GM19463 (cell line): ENCODE measurements at regions not wholly inside any gene's neighbourhood (a gene's known extent, or its start where the extent isn't known, plus 50 kb on each side); places are given as distances from the start of the nearest gene placed in this dataset.
A peak's percentile ranks its signal among the peaks of the same experiment; 100 is the strongest.

Source experiments
- ATAC-seq: cut with Tn5 transposase; IDR thresholded peaks from one replicate; pipeline ENCODE4 v1.9.1; 2021; ENCODE audit warnings: mild to moderate bottlenecking, moderate library complexity; ENCODE audit not compliant: unreplicated experiment

- ATAC-seq: no peak
These were observed 559.7 kb upstream of the POU3F2 start for GRCh38 chr6:98274691-98275090.

- ATAC-seq: no peak
These were observed 553.9 kb upstream of the POU3F2 start for GRCh38 chr6:98280492-98280891.

- ATAC-seq: no peak
These were observed 547.8 kb upstream of the POU3F2 start for GRCh38 chr6:98286620-98287019.

GRCh38 chr6:98287876-98288275 lies 546.5 kb upstream of the POU3F2 start:
- no peak for ATAC-seq

GRCh38 chr6:98292810-98293209 lies 541.6 kb upstream of the POU3F2 start:
- ATAC-seq: no peak

GRCh38 chr6:98295515-98296175 lies 538.7 kb upstream of the POU3F2 start:
- no peak for ATAC-seq

GRCh38 chr6:98308564-98308963 lies 525.8 kb upstream of the POU3F2 start:
- ATAC-seq: no peak

GRCh38 chr6:98310443-98310842 lies 523.9 kb upstream of the POU3F2 start:
- no peak for ATAC-seq

GRCh38 chr6:98323605-98324004 lies 510.8 kb upstream of the POU3F2 start:
- ATAC-seq: peak; percentile 89

GRCh38 chr6:98324446-98324845 lies 509.9 kb upstream of the POU3F2 start:
- no peak for ATAC-seq

GRCh38 chr6:98325366-98325765 lies 509.0 kb upstream of the POU3F2 start:
- no peak for ATAC-seq

GRCh38 chr6:98333273-98333672 lies 501.1 kb upstream of the POU3F2 start:
- no peak for ATAC-seq

GRCh38 chr6:98335594-98335993 lies 498.8 kb upstream of the POU3F2 start:
- no peak for ATAC-seq

- ATAC-seq: no peak
These were observed 494.9 kb upstream of the POU3F2 start for GRCh38 chr6:98339506-98339905.

- ATAC-seq: no peak
These were observed 491.4 kb upstream of the POU3F2 start for GRCh38 chr6:98343004-98343403.

GRCh38 chr6:98343797-98344196 lies 490.6 kb upstream of the POU3F2 start:
- no peak for ATAC-seq

- no peak for ATAC-seq
These were observed 482.0 kb upstream of the POU3F2 start for GRCh38 chr6:98352348-98352747.

- ATAC-seq: no peak
These were observed 476.2 kb upstream of the POU3F2 start for GRCh38 chr6:98358173-98358572.

- no peak for ATAC-seq
These were observed 468.0 kb upstream of the POU3F2 start for GRCh38 chr6:98366371-98366770.

GRCh38 chr6:98380589-98380988 lies 453.8 kb upstream of the POU3F2 start:
- ATAC-seq: no peak

GRCh38 chr6:98382246-98382645 lies 452.1 kb upstream of the POU3F2 start:
- no peak for ATAC-seq

- ATAC-seq: no peak
These were observed 450.0 kb upstream of the POU3F2 start for GRCh38 chr6:98384334-98384733.

GRCh38 chr6:98384801-98385200 lies 449.6 kb upstream of the POU3F2 start:
- no peak for ATAC-seq
